ENCODE measurements at regions not wholly inside any gene's neighbourhood (a gene's known extent, or its start where the extent isn't known, plus 50 kb on each side); places are given as distances from the start of the nearest gene placed in this dataset.

- Histone ChIP-seq H3K27me3 (ENCODE audit: control insufficient read depth in 1 of 2, insufficient read depth in 2 of 2, low read length in 2 of 2) (no peaks in the 10 kb centered on the region), H3K4me3 (ENCODE audit: low read length) (no peak overlapping the region), H3K36me3 (ENCODE audit: insufficient read depth, low read length) (no peaks in the 10 kb centered on the region), H3K4me1 (ENCODE audit: insufficient read depth, low read length) (no peaks in the 10 kb centered on the region), H3K9me3 (ENCODE audit: control insufficient read depth in 1 of 2, insufficient read depth in 1 of 2, low read length in 2 of 2) (no peaks in the 10 kb centered on the region), H3K27ac (ENCODE audit: low read depth in 1 of 2, low read length in 2 of 2) (no peak overlapping the region)
- intact Hi-C loops (cut with DNase I, micrococcal nuclease), result no loop called here
- H3K27ac Mint-ChIP-seq, result no peak overlapping the region
- ChIA-PET POLR2A (no interaction called here), CTCF (no interaction called here)
- peaks cover 12% of the 10 kb centered on the region for H3K27me3 Mint-ChIP-seq
- no peaks in the 10 kb centered on the region for H3K4me1 Mint-ChIP-seq (ENCODE audit: low read depth)
- H3K36me3 Mint-ChIP-seq (ENCODE audit: low read depth), result no peaks in the 10 kb centered on the region
- TF ChIP-seq, protein P1, sequence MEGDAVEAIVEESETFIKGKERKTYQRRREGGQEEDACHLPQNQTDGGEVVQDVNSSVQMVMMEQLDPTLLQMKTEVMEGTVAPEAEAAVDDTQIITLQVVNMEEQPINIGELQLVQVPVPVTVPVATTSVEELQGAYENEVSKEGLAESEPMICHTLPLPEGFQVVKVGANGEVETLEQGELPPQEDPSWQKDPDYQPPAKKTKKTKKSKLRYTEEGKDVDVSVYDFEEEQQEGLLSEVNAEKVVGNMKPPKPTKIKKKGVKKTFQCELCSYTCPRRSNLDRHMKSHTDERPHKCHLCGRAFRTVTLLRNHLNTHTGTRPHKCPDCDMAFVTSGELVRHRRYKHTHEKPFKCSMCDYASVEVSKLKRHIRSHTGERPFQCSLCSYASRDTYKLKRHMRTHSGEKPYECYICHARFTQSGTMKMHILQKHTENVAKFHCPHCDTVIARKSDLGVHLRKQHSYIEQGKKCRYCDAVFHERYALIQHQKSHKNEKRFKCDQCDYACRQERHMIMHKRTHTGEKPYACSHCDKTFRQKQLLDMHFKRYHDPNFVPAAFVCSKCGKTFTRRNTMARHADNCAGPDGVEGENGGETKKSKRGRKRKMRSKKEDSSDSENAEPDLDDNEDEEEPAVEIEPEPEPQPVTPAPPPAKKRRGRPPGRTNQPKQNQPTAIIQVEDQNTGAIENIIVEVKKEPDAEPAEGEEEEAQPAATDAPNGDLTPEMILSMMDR (IDR thresholded peaks at IDR 0.05), result no peak
- no peak overlapping the region for H3K4me3 Mint-ChIP-seq
- ATAC-seq (ENCODE audit: poor library complexity) (no peak), DNase-seq (no peak)
- no peaks in the 10 kb centered on the region for H3K9me3 Mint-ChIP-seq
These were observed 81.3 kb upstream of the SYT9 start for GRCh38 chr11:7170431-7170830.

- peaks cover 24% of the 10 kb centered on the region for H3K27me3 Mint-ChIP-seq
- Histone ChIP-seq H3K27ac (ENCODE audit: low read depth in 1 of 2, low read length in 2 of 2) (no peak overlapping the region), H3K9me3 (ENCODE audit: control insufficient read depth in 1 of 2, insufficient read depth in 1 of 2, low read length in 2 of 2) (no peaks in the 10 kb centered on the region), H3K36me3 (ENCODE audit: insufficient read depth, low read length) (no peaks in the 10 kb centered on the region), H3K4me3 (ENCODE audit: low read length) (no peak overlapping the region), H3K4me1 (ENCODE audit: insufficient read depth, low read length) (no peaks in the 10 kb centered on the region), H3K27me3 (ENCODE audit: control insufficient read depth in 1 of 2, insufficient read depth in 2 of 2, low read length in 2 of 2) (no peaks in the 10 kb centered on the region)
- POLR2A ChIA-PET, result no interaction called here
- no peak overlapping the region for H3K4me3 Mint-ChIP-seq
- H3K9me3 Mint-ChIP-seq, result no peaks in the 10 kb centered on the region
- intact Hi-C loops (cut with DNase I, micrococcal nuclease), result no loop called here
- CTCF ChIA-PET, result no interaction called here
- DNase-seq (no peak), ATAC-seq (ENCODE audit: poor library complexity) (no peak)
- H3K27ac Mint-ChIP-seq, result no peak overlapping the region
- no peaks in the 10 kb centered on the region for H3K36me3 Mint-ChIP-seq (ENCODE audit: low read depth)
- no peaks in the 10 kb centered on the region for H3K4me1 Mint-ChIP-seq (ENCODE audit: low read depth)
- TF ChIP-seq, protein P1 (IDR thresholded peaks at IDR 0.05), result no peak
These were observed 76.7 kb upstream of the SYT9 start for GRCh38 chr11:7175007-7175406.

GRCh38 chr11:7186190-7186589, 65.5 kb upstream of the SYT9 start:
- Mint-ChIP-seq H3K4me3 (no peak overlapping the region), H3K36me3 (ENCODE audit: low read depth) (no peaks in the 10 kb centered on the region), H3K27ac (no peak overlapping the region), H3K4me1 (ENCODE audit: low read depth) (no peaks in the 10 kb centered on the region), H3K9me3 (peaks cover 2% of the 10 kb centered on the region), H3K27me3 (peaks cover 5% of the 10 kb centered on the region)
- ChIA-PET CTCF (no interaction called here), POLR2A (interaction anchor here (0.6 kb wide), 1 partner anchor 848 kb away, joined by 3 read pairs; no protein-coding TSS in a partner anchor)
- TF ChIP-seq, protein P1 (IDR thresholded peaks at IDR 0.05), result no peak
- no peaks in the 10 kb centered on the region for H3K36me3 ChIP-seq (ENCODE audit: insufficient read depth, low read length)
- peaks cover 8% of the 10 kb centered on the region in 2 experiments for H3K9me3 ChIP-seq (ENCODE audit: control insufficient read depth in 1 of 2, insufficient read depth in 1 of 2, low read length in 2 of 2)
- intact Hi-C loops (cut with DNase I, micrococcal nuclease), result no loop called here
- no peak overlapping the region for H3K27ac ChIP-seq (ENCODE audit: low read depth in 1 of 2, low read length in 2 of 2)
- H3K27me3 ChIP-seq (ENCODE audit: control insufficient read depth in 1 of 2, insufficient read depth in 2 of 2, low read length in 2 of 2), result no peaks in the 10 kb centered on the region
- no peak overlapping the region for H3K4me3 ChIP-seq (ENCODE audit: low read length)
- no peak for DNase-seq
- H3K4me1 ChIP-seq (ENCODE audit: insufficient read depth, low read length), result no peaks in the 10 kb centered on the region
- no peak for ATAC-seq (ENCODE audit: poor library complexity)

All from CD4-positive, alpha-beta T cell (primary cell).